HEK293 (cell line): ENCODE measurements at regions not wholly inside any gene's neighbourhood (a gene's known extent, or its start where the extent isn't known, plus 50 kb on each side); places are given as distances from the start of the nearest gene placed in this dataset.

Source experiments
- CTCF ChIA-PET: fragments of 350-600 bp; formaldehyde crosslinking; extraction: SDS; loops from one replicate; lab custom pipeline; 2021; ENCODE audit warnings: antibody characterized with exemption; lab: Yijun Ruan, JAX
- POLR2A ChIA-PET: fragments of 300-600 bp; formaldehyde crosslinking; extraction: SDS; loops from one replicate; lab custom pipeline; 2020; ENCODE audit warnings: antibody characterized with exemption, inconsistent platforms; lab: Yijun Ruan, JAX
- H3K27ac ChIP-seq: fragments of 200-500 bp; sonication (Bioruptor generic); 2 replicates; pipeline ENCODE4 v1.5.1; 2014; ENCODE audit warnings: low read depth, low read length, control low read depth, inconsistent platforms; ENCODE audit errors: extremely low read depth
- H3K36me3 ChIP-seq, 2 experiments: fragments of 200-500 bp in 1 of 2; sonication (Bioruptor generic) in 1 of 2; 1 replicate in 1 of 2; 2 replicates in 1 of 2; pipeline ENCODE4 v1.5.1; 2014 to 2017; ENCODE audit warnings: inconsistent platforms in 2 of 2, low read length in 2 of 2; ENCODE audit not compliant: control insufficient read depth in 2 of 2, insufficient read depth in 1 of 2
- H3K4me1 ChIP-seq: fragments of 200-500 bp; sonication (Bioruptor generic); 2 replicates; pipeline ENCODE4 v1.5.1; 2014; ENCODE audit warnings: mild to moderate bottlenecking, low read length, inconsistent platforms; ENCODE audit not compliant: control insufficient read depth, insufficient read depth
- H3K4me3 ChIP-seq: 2 replicates; pipeline ENCODE4 v1.5.1; 2011; ENCODE audit warnings: low read depth, mild to moderate bottlenecking, control low read depth, low read length, moderate library complexity
- H3K9me3 ChIP-seq: fragments of 200-500 bp; sonication (Bioruptor generic); 2 replicates; pipeline ENCODE4 v1.5.1; 2014; ENCODE audit warnings: low read depth, low read length, inconsistent platforms; ENCODE audit not compliant: control insufficient read depth, insufficient read depth
- BCL11A ChIP-seq: fragments of 450-650 bp; formaldehyde crosslinking; IDR thresholded peaks from 2 replicates; pipeline ENCODE4 v1.5.1; 2016; ENCODE audit warnings: low read depth, missing biosample characterization, missing genetic modification characterization
- GFI1B ChIP-seq: fragments of 450-650 bp; formaldehyde crosslinking; IDR thresholded peaks from 2 replicates; pipeline ENCODE4 v1.5.1; 2016; ENCODE audit warnings: missing biosample characterization, missing genetic modification characterization
- GLI4 ChIP-seq: fragments of 450-650 bp; formaldehyde crosslinking; IDR thresholded peaks from 2 replicates; pipeline ENCODE4 v1.5.1; 2016; ENCODE audit warnings: missing biosample characterization, missing genetic modification characterization
- GLIS2 ChIP-seq: fragments of 450-650 bp; formaldehyde crosslinking; IDR thresholded peaks from 2 replicates; pipeline ENCODE4 v1.5.1; 2016; ENCODE audit warnings: missing biosample characterization, missing genetic modification characterization
- HOXD13 ChIP-seq: sonication (generic); formaldehyde crosslinking; IDR thresholded peaks from 2 replicates; pipeline ENCODE4 v1.8.0; 2022; ENCODE audit warnings: missing genetic modification reagents, borderline replicate concordance
- KLF10 ChIP-seq: fragments of 450-650 bp; IDR thresholded peaks from 2 replicates; pipeline ENCODE4 v1.5.1; 2018; ENCODE audit warnings: missing biosample characterization, mild to moderate bottlenecking, missing genetic modification characterization
- REPIN1 ChIP-seq: fragments of 450-650 bp; formaldehyde crosslinking; IDR thresholded peaks from 2 replicates; pipeline ENCODE4 v1.5.1; 2017; ENCODE audit warnings: missing biosample characterization, missing genetic modification characterization, low read depth
- SP2 ChIP-seq: fragments of 450-650 bp; formaldehyde crosslinking; IDR thresholded peaks from 2 replicates; pipeline ENCODE4 v1.5.1; 2016; ENCODE audit warnings: missing biosample characterization, missing genetic modification characterization
- TCF7L2 ChIP-seq: IDR thresholded peaks from 2 replicates; pipeline ENCODE4 v1.6.1; 2011; ENCODE audit warnings: low read depth, mild to moderate bottlenecking, inconsistent platforms, low read length, moderate library complexity, borderline replicate concordance
- ZBTB7A ChIP-seq: fragments of 450-650 bp; formaldehyde crosslinking; IDR thresholded peaks from 2 replicates; pipeline ENCODE4 v1.5.1; 2016; ENCODE audit warnings: low read depth, missing biosample characterization, missing genetic modification characterization
- ZNF132 ChIP-seq: fragments of 450-650 bp; formaldehyde crosslinking; IDR thresholded peaks from 2 replicates; pipeline ENCODE4 v1.5.1; 2017; ENCODE audit warnings: missing biosample characterization, missing genetic modification characterization, borderline replicate concordance
- ZNF140 ChIP-seq: fragments of 450-650 bp; formaldehyde crosslinking; IDR thresholded peaks from 2 replicates; pipeline ENCODE4 v1.5.1; 2016; ENCODE audit warnings: missing biosample characterization, missing genetic modification characterization
- ZNF211 ChIP-seq: fragments of 450-650 bp; formaldehyde crosslinking; IDR thresholded peaks from 2 replicates; pipeline ENCODE4 v1.5.1; 2016; ENCODE audit warnings: low read depth, missing biosample characterization, missing genetic modification characterization
- ZNF311 ChIP-seq: fragments of 450-650 bp; formaldehyde crosslinking; IDR thresholded peaks from 2 replicates; pipeline ENCODE4 v1.5.1; 2017; ENCODE audit warnings: missing biosample characterization, missing genetic modification characterization, borderline replicate concordance
- ZNF366 ChIP-seq: fragments of 450-650 bp; formaldehyde crosslinking; conservative IDR thresholded peaks from 2 replicates; pipeline ENCODE4 v1.5.1; 2016; ENCODE audit warnings: missing biosample characterization, missing genetic modification characterization
- ZNF555 ChIP-seq: fragments of 450-650 bp; formaldehyde crosslinking; conservative IDR thresholded peaks from 2 replicates; pipeline ENCODE4 v1.5.1; 2017; ENCODE audit warnings: missing biosample characterization, mild to moderate bottlenecking, missing genetic modification characterization, inconsistent platforms
- ZNF623 ChIP-seq: fragments of 450-650 bp; formaldehyde crosslinking; IDR thresholded peaks from 2 replicates; pipeline ENCODE4 v1.5.1; 2016; ENCODE audit warnings: missing biosample characterization, missing genetic modification characterization
- ZNF677 ChIP-seq: fragments of 450-650 bp; IDR thresholded peaks from 2 replicates; pipeline ENCODE4 v1.5.0; 2018; ENCODE audit warnings: missing biosample characterization, mild to moderate bottlenecking, missing genetic modification characterization, moderate library complexity
- ZNF837 ChIP-seq: fragments of 450-650 bp; formaldehyde crosslinking; IDR thresholded peaks from 2 replicates; pipeline ENCODE4 v1.5.1; 2016; ENCODE audit warnings: missing biosample characterization, missing genetic modification characterization
- TF ChIP-seq, protein P1 (sequence below): fragments of 450-650 bp; formaldehyde crosslinking; IDR thresholded peaks from 2 replicates; pipeline ENCODE4 v1.5.1; 2016; ENCODE audit warnings: missing biosample characterization, missing genetic modification characterization
- TF ChIP-seq, protein P2 (sequence below): fragments of 450-650 bp; formaldehyde crosslinking; IDR thresholded peaks from 2 replicates; pipeline ENCODE4 v1.5.0; 2017; ENCODE audit warnings: missing biosample characterization, missing genetic modification characterization, borderline replicate concordance
- TF ChIP-seq, protein P3 (sequence below): fragments of 450-650 bp; formaldehyde crosslinking; IDR thresholded peaks from 2 replicates; pipeline ENCODE4 v1.5.1; 2016; ENCODE audit warnings: missing biosample characterization, missing genetic modification characterization, low read depth

DNA sequence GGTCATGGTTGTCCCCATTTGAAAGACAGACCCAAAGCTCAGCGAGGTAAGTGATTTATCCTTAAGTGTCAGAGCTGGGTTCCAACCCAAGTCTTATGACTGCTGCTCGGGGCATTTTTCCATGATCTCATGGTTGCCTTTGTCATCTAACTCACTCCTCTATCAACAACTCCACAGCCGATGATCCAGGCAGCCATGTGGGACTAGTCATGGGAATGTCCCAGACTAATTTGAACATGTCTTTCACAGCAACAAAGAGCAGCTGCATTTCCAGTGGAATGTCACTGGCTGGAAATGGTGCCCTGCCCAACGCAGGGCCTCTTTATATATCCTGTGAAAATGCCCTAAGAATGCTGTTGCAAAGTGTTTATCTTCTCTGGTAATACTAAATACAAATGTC, 284.8 kb upstream of the PPARGC1A start:
- no peaks in the 10 kb centered on the region for H3K4me1 ChIP-seq
- ChIA-PET POLR2A (no interaction called here), CTCF (no interaction called here)
- TF ChIP-seq GLI4 (tag by site-specific recombination) (no peak), ZNF555 (tag by site-specific recombination) (no peak), GFI1B (no peak), ZBTB7A (tag by site-specific recombination) (no peak), ZNF311 (tag by site-specific recombination) (no peak), ZNF623 (tag by site-specific recombination) (no peak), ZNF140 (tag by site-specific recombination) (no peak)
- TF ChIP-seq, protein P1, sequence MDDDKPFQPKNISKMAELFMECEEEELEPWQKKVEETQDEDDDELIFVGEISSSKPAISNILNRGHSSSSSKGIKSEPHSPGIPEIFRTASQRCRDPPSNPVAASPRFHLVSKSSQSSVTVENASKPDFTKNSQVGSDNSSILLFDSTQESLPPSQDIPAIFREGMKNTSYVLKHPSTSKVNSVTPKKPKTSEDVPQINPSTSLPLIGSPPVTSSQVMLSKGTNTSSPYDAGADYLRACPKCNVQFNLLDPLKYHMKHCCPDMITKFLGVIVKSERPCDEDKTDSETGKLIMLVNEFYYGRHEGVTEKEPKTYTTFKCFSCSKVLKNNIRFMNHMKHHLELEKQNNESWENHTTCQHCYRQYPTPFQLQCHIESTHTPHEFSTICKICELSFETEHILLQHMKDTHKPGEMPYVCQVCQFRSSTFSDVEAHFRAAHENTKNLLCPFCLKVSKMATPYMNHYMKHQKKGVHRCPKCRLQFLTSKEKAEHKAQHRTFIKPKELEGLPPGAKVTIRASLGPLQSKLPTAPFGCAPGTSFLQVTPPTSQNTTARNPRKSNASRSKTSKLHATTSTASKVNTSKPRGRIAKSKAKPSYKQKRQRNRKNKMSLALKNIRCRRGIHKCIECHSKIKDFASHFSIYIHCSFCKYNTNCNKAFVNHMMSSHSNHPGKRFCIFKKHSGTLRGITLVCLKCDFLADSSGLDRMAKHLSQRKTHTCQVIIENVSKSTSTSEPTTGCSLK (tag by site-specific recombination), result no peak
- TF ChIP-seq, protein P2, sequence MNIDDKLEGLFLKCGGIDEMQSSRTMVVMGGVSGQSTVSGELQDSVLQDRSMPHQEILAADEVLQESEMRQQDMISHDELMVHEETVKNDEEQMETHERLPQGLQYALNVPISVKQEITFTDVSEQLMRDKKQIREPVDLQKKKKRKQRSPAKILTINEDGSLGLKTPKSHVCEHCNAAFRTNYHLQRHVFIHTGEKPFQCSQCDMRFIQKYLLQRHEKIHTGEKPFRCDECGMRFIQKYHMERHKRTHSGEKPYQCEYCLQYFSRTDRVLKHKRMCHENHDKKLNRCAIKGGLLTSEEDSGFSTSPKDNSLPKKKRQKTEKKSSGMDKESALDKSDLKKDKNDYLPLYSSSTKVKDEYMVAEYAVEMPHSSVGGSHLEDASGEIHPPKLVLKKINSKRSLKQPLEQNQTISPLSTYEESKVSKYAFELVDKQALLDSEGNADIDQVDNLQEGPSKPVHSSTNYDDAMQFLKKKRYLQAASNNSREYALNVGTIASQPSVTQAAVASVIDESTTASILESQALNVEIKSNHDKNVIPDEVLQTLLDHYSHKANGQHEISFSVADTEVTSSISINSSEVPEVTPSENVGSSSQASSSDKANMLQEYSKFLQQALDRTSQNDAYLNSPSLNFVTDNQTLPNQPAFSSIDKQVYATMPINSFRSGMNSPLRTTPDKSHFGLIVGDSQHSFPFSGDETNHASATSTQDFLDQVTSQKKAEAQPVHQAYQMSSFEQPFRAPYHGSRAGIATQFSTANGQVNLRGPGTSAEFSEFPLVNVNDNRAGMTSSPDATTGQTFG (tag by site-specific recombination), result no peak
- no peak overlapping the region for H3K27ac ChIP-seq
- no peaks in the 10 kb centered on the region for H3K36me3 ChIP-seq
- no peak overlapping the region for H3K4me3 ChIP-seq
- no peaks in the 10 kb centered on the region for H3K9me3 ChIP-seq

DNA sequence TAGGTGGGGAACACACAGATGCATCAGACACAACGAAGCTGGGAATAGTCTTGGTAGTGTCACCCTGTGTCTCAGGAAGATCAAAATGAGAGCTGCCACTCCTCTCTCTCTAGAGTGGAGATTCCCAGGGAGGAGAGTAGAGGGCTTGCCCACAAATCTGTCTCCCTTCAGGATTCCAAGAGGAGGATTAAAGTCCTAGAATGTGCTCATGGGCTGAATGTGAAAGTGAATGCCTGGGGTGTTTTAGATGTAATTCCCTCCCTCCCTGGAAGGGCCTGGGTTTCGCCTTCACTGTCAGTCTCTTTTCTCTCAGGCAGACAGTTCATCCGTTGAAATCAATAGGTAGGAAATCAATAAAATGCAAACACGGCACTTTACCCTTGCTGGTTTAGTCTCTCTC, 282.6 kb upstream of the PPARGC1A start:
- no peaks in the 10 kb centered on the region for H3K4me1 ChIP-seq
- ChIA-PET CTCF (no interaction called here), POLR2A (no interaction called here)
- no peaks in the 10 kb centered on the region for H3K9me3 ChIP-seq
- H3K4me3 ChIP-seq, result no peak overlapping the region
- no peak overlapping the region for H3K27ac ChIP-seq
- no peaks in the 10 kb centered on the region for H3K36me3 ChIP-seq
- TF ChIP-seq, protein P1 (tag by site-specific recombination), result no peak

DNA sequence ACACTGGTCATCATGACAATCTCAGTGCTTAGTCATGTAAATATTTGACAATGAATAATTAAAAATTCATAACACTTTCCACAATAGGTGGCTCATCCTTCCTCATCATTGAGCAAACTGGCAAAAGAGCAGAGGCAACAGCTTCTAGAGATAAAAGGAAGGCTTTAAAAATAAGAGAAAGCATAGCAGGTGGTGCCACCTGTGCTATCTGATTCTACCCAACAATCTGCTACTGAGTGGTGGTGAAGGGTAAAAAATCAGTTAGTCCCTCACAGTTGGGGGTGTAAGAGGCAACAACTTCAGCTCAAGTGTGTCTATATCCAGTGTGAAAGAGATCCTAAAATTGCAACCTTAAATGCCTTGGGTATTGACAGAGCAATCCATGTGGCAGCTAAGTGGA, 280.1 kb upstream of the PPARGC1A start:
- no peak overlapping the region for H3K4me3 ChIP-seq
- TF ChIP-seq TCF7L2 (no peak), GLIS2 (tag by site-specific recombination) (no peak), BCL11A (tag by site-specific recombination) (no peak), HOXD13 (no peak), ZNF837 (tag by site-specific recombination) (no peak), ZNF366 (tag by site-specific recombination) (no peak), REPIN1 (tag by site-specific recombination) (no peak), SP2 (tag by site-specific recombination) (no peak), ZNF132 (tag by site-specific recombination) (no peak), ZNF677 (no peak), ZNF211 (tag by site-specific recombination) (no peak), KLF10 (no peak)
- TF ChIP-seq, protein P3, sequence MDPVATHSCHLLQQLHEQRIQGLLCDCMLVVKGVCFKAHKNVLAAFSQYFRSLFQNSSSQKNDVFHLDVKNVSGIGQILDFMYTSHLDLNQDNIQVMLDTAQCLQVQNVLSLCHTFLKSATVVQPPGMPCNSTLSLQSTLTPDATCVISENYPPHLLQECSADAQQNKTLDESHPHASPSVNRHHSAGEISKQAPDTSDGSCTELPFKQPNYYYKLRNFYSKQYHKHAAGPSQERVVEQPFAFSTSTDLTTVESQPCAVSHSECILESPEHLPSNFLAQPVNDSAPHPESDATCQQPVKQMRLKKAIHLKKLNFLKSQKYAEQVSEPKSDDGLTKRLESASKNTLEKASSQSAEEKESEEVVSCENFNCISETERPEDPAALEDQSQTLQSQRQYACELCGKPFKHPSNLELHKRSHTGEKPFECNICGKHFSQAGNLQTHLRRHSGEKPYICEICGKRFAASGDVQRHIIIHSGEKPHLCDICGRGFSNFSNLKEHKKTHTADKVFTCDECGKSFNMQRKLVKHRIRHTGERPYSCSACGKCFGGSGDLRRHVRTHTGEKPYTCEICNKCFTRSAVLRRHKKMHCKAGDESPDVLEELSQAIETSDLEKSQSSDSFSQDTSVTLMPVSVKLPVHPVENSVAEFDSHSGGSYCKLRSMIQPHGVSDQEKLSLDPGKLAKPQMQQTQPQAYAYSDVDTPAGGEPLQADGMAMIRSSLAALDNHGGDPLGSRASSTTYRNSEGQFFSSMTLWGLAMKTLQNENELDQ (tag by site-specific recombination), result no peak
- H3K27ac ChIP-seq, result no peak overlapping the region
- ChIA-PET CTCF (no interaction called here), POLR2A (no interaction called here)
- H3K9me3 ChIP-seq, result no peaks in the 10 kb centered on the region
- no peaks in the 10 kb centered on the region for H3K36me3 ChIP-seq
- H3K4me1 ChIP-seq, result no peaks in the 10 kb centered on the region
